IPS-NIHi7 (cell line): ENCODE measurements at regions not wholly inside any gene's neighbourhood (a gene's known extent, or its start where the extent isn't known, plus 50 kb on each side); places are given as distances from the start of the nearest gene placed in this dataset.
A peak's percentile ranks its signal among the peaks of the same experiment; 100 is the strongest.
"Not testable (repeated sequence)": the region's sequence is repeated elsewhere in the genome, so short reads cannot be mapped to it uniquely, and the experiment has no call there.

ENCODE experiments used
- DNase-seq: peaks from one replicate; pipeline ENCODE4 v3.0.0; 2012; ENCODE audit warnings: mixed read lengths; ENCODE audit errors: extremely low spot score

GRCh38 chr21:35473496-35473895, 424.4 kb upstream of the RUNX1 start:
- no peak for DNase-seq

- DNase-seq, result peak; percentile 75
Measured at GRCh38 chr21:35470522-35470921, 421.4 kb upstream of the RUNX1 start.

DNA sequence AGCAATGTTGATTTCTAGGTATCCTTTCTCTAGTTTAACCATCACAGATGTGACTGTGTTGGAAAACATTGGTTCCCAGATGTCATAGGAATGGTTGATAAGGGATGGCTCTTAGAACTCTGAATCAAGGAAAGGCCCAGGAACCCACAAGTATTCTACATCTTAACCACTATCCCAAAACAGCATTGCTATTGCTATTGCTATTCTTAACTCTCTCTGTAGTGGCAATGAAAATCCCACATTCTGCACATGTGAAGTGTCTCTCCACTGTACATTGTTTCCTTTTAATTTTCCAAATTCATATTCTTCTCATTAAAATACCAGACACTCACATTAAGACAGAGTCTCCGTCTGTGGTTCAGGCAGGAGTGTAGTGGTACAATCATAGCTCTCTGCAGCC, 420.4 kb upstream of the RUNX1 start:
- no peak for DNase-seq

- no peak for DNase-seq
Measured at GRCh38 chr21:35468991-35469390, 419.9 kb upstream of the RUNX1 start.

DNA sequence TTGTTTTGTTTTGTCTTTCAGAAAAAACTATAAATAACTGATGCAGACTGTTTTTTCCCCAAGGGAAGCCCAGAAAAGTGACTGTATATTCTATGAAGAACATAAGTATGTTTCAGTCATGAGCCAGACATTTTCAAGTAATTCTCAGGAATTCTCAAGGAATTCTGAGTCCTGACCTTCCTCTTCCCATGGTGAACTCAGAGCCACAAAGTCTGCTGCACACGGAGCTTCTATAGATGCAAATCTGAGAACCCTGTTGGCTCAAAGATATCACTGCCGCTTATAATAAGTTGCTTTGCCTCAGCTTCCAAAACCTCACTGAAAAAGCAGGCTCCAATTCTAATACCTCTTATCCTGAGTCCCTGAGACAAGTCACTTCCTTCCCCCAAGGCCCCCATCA, 418.5 kb upstream of the RUNX1 start:
- no peak for DNase-seq

DNA sequence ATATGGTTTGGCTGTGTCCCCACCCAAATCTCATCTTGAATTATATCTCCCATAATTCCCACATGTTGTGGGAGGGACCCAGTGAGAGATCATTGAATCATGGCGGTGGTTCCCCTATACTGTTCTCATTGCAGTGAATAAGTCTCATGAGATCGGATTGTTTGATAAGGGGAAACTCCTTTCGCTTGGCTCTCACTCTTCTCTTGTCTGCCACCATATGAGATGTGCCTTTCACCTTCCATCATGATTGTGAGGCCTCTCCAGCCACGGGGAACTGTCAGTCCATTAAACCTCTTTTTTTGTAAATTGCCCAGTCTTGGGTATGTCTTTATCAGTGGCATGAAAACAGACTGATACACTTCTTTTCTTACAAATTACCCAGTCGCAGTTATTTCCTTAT, 417.6 kb upstream of the RUNX1 start:
- not testable (repeated sequence) for DNase-seq

- no peak for DNase-seq
Measured at GRCh38 chr21:35465741-35466140, 416.6 kb upstream of the RUNX1 start.

- DNase-seq, result no peak
Measured at GRCh38 chr21:35461700-35462099, 412.6 kb upstream of the RUNX1 start.

DNA sequence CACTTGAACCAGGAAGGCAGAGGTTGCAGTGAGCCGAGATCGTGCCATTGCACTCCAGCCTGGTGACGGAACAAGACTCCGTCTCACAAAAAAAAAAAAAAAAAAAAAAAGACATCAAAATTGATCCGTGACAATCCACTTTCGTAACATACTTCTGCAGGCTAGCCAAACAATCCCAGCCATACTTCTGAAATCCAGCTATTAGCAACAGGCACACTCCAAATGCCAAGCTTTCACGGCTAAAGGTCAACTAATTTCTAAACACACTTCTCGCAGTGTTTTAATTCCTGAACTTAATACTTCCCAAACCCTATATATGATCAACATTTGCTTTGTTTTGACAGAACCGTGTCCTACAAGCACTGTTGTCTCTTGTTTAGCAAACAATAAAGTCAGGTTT, 411.3 kb upstream of the RUNX1 start:
- DNase-seq, result no peak

DNA sequence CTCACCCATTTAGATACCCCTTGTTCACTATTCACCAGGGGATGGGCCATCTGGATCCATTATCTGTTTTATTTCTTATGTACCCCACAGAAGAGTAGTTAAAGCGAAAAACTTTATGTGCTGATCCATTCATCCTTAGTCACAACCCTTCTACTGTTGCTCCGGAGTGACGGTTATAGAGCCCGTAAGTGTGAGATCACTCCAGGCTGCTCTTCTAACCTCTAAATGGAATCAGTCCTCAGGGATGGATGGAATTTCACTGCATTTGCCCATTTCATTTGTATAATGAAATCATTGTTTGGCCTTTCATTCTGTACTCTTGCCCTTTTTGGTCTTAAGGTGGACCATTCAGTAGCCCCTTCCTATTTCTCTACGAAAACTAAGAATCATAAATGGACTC, 409.3 kb upstream of the RUNX1 start:
- DNase-seq, result no peak

DNA sequence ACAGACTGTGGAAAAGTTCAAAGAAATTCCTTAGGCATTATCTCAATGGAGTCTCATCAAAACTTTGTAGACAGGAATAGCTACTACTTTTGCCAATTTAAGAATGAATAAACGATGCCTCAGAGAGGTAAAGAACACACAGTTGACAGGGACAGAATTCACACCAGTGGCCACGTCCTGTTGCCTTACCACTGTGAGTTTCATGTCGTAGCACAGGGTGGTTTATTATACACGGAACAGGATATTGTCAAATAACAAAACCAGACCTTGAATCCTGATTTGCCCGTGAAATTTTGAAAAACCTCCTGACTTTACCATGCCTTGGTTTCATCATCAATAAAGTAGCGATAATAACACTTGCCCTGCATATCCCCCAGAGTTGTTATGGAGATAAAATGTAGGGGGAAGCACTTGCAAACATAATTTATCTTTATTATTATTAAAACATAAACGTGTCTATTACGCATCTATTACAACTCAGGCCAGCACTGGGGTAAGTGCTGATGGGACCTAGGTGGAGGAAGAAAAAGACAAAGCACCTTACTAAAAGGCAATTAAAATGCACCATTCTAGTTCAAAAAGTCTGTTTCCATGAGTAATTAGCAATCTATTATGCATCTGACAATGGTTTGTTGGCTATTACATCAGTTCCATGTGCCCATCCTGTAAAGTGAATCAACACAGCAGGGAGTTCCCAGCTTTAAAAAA, 408.1 kb upstream of the RUNX1 start:
- DNase-seq, result no peak

GRCh38 chr21:35451276-35451675, 402.2 kb upstream of the RUNX1 start:
- no peak for DNase-seq

- no peak for DNase-seq
Measured at GRCh38 chr21:35450830-35451229, 401.7 kb upstream of the RUNX1 start.

GRCh38 chr21:35449846-35450245, 400.7 kb upstream of the RUNX1 start:
- no peak for DNase-seq

DNA sequence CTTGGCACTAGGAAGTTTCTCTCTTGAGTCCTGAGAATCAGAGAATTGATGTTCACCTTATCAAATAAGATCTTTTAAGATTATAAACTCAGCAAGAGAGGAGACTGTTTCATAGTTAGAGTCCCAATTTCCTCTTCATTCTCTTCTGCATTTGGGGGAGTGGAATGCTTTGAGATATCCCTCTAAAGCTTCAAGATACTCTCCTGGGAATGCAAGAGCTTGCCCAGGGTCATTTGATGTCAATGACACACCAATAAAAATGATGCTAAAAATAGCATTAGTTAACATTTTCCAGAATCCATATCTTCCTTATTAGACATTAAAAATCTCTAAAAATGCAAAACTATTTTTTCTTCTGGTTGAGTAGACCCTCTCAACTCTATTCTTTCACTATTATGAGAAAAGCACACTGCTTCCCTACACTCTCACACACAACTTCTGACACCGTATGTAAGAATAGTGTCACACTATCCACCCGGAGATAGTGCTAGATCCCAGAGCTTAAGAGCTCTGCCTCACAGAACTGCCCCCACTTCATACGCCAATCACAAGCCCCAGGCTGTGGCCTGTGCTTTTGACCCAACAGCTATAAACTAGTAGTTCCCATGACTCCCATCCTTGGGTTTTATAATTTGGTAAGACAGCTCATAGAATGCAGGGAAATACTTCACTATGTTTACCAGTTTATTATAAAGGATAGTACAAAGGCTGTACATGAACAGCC, 399.9 kb upstream of the RUNX1 start:
- DNase-seq, result no peak

GRCh38 chr21:35444391-35444790, 395.3 kb upstream of the RUNX1 start:
- DNase-seq, result no peak

DNA sequence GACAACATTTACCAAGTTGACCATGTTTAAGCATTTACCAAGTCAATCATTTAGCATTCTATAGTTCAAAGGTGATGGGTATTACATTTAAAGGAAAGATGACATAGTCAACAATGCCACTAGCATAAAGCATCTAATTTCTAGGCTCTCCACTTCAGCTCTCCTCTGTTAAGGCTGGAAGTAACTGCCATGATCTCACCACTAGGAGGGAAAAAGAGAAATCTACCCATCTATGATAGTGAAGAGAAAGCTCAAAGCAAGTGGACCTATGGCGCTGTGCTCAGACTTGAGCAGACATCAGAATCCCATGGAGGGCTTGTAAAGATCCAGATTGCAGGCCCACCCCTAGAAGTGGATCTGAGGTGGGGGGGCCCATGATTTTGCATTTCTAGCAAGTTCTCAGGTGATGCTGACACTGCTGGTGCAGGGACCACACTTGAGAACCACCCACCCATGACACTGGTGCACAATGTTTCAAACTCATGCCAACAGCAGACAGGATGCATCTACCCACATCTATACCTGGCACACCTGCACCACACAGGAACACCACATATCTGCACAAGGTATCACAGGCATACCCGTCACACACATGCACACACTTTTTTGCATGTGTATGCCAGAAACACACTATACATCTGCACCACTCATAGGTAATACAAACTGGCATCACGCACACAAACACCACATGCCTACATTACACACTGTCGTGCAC, 392.9 kb upstream of the RUNX1 start:
- DNase-seq, result no peak

DNA sequence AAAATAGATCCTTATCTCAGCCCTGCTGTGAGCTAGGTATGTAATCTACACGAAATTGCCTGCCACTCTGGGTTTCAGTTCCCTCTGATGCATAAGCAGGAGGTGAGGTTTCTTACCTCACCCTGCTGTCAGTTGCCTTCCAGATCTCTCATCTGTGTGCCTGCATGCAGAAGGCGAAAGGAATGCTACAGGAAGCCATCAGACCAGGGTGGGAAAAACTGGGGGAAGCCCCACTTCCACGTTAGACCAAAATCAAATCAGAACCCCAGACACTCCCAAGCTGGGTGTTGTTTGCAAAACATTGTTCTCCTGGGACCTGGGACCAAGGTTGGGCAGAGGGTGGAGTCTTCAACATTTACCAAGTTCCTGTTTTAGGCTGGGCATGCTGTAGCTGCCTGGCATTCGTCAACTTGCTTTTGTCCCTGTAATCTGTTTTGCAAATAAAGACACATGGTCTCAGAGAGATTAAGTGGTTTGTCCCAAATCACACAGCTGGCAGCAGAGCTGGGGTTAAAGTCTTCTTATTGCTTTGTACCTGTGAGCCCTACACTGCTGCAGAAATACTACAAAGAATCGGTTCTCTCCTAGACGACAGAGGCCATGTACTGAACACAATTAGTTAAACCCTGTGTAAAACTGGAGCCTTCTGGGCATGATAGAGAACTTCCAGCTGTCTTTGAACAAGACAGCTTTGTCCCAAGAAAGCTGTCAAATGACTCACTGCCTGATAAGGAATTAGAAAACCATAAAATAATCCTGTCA, 389.7 kb upstream of the RUNX1 start:
- DNase-seq, result no peak

- DNase-seq, result no peak
Measured at GRCh38 chr21:35437941-35438340, 388.8 kb upstream of the RUNX1 start.

DNA sequence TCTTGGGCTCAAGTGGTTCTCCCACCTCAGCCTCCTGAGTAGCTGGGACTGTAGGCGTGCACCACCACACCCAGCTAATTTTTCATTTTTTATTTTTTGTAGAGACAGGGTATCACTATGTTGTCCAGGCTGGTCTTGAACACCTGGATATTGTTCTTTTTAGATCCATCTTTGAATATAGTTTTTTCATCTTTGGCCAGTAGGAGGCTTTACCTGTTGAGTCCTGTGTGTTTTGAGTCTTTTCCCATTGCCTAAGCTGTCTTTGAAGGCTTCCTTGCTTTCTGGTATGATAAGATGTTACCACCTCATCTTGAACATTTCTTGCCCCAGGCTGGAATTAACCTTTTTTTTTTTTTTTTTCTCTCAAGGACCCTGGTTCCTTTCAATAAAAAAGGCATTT, 387.8 kb upstream of the RUNX1 start:
- DNase-seq, result no peak

DNA sequence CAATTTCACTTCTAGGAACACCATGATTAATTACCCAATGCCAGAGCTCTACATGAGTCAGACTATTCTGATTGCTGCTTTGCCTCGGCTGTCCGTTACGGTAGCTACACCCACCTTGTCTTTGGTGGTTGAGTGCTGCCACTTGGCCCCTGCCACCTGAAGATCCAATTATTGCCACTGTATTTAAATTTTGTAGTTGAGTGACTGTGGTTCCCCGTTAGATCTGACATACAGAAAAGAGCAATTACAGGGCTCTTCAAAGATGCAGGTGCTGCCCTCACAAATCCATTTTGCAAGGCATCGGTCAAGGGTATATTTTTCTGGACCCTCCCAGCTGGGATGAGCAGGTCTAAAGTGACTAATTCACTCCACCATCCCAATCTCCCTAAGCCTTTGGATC, 383.5 kb upstream of the RUNX1 start:
- not testable (repeated sequence) for DNase-seq

DNA sequence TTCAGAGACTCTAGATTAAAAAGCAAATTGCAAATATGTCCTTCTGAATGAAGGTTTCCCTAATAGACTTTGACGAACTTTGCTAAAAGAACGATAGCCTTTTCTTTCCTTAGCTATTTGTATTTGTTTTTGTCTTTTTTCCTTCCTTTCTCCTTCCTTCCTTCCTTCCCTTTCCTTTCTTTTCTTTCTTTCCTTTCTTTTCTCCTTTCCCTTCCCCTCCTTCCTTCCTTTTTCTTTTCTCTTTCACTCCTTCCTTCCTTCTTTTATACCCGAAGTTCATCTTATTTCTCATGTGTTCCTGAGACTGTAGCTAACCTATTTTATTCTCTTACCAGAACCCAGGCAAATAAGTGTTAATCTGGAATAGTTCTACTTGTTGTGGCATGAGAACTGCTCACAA, 381.2 kb upstream of the RUNX1 start:
- DNase-seq, result no peak
